DMS79 treated with DMSO at 0.1 percent for 48 hours (cell line): ENCODE measurements at regions not wholly inside any gene's neighbourhood (a gene's known extent, or its start where the extent isn't known, plus 50 kb on each side); places are given as distances from the start of the nearest gene placed in this dataset.

Source experiments
- DNase-seq: peaks from one replicate; lab custom pipeline; 2025; lab: John Stamatoyannopoulos, UW

DNA sequence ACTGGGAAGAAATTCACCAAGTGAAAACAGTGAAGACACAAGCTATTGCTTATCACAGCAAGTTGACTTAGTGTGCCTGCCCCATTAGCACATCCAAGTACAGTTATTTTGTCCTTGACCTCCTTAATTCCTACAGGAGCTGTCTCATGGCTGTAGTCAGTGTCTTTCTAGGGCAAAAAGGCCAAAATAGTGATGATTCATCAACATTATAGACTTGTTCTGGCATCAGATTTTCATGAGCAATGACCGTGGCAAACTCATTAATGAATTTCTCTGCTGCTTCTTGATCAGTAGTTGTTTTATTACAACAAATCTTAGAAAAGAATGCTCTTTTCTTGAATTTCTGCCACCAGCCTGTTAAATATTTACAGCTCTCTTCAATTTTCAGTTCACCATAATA lies 1169.3 kb upstream of the DDX18 start:
- no peak for DNase-seq

- no peak for DNase-seq
Measured at GRCh38 chr2:116668691-116669090, 1145.8 kb upstream of the DDX18 start.

DNA sequence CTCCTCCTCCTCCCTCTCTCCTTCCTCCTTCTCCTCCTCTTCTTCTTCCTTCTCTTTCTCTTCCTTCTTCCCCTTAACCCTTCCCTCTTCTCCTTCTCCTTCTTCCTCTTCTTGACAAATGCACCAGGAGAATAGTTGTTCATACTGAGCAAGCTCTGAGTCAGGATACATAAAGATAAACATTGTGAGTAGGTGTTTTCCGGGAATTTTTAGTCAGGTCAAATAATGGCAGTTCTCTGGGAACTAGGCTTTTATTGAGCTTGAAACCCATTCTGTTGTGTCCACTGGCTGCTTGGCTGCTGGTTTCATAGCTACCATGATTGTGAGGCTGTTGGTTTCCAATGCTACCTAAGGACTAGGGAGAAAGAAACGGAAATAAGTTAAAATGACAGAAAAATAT lies 1144.7 kb upstream of the DDX18 start:
- no peak for DNase-seq

GRCh38 chr2:116674188-116674587 lies 1140.3 kb upstream of the DDX18 start:
- DNase-seq: no peak

DNA sequence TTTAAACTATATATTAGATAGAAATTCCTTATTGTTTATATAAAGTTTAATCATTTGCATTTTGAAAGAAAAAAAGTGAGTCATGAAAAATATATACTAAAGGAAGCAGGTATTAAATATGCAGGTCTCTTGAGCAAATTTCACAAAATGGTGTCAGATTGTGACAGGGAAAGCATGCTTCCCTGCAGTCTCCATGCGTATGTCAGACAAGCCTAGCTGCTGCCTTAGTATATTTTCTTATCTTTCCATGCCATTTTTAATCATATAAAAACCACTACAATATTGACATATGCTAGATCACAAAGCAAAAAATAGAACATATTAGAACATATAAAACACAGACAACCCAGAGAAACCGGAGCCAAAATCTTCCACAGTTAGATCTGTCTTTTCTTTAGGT lies 1137.7 kb upstream of the DDX18 start:
- DNase-seq: no peak

GRCh38 chr2:116680256-116680936 lies 1134.1 kb upstream of the DDX18 start:
- no peak for DNase-seq

DNA sequence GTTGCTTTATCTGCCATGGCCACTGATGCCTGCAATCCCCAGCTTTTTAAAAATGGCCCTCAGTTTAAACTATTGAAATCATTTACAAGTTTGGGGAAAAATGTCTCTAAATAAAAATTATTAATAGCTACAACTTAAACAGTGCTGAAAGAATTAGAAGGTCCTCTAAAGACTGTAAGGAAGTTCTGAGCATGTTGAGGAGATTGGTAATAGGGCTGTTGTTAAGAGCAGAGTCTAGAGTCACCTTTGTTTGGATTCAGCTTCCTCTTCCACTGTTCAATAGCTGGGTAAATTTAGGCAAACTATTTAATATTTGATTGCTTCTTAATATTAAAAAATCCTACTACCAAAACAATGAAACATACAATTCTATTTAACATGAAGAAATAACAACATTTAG lies 1127.1 kb upstream of the DDX18 start:
- DNase-seq: no peak

DNA sequence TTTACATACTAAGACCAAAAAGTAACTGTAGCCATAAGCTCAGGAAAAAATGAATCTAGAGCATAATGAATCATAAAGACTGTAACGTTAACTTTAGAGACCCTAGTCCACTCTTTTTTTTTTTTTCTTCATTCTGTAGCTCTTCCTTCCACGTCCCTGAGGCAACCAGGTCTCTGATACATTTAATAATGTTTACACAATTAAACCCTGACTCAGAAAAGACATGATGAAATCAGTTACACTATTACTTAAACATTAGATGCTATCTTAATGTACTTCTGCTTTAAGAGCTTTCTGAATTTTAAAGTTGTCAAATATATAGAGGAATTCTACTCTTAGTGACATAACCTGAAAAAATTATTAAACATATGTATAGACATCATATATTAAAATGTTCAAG lies 1121.5 kb upstream of the DDX18 start:
- DNase-seq: no peak

DNA sequence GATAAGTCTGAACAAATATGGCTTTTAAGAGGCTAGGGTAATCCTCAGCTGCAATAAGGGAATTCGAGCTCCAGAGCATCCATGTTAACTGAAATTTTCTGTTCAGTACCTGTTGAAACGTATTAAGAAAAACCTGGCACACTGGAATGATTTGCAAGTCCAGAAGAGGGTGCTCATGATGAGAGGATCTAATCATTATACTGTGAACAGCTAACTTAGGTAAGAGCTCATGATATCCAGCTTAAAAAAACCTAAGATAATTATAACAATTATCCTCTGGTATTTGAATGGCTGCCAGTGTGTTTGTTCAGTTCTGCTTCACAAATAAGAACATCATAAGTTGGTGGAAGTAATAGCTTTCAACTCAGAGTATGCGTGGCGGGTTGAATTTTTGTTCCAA lies 1118.3 kb upstream of the DDX18 start:
- DNase-seq: no peak

GRCh38 chr2:116696903-116697302 lies 1117.6 kb upstream of the DDX18 start:
- DNase-seq: no peak

DNA sequence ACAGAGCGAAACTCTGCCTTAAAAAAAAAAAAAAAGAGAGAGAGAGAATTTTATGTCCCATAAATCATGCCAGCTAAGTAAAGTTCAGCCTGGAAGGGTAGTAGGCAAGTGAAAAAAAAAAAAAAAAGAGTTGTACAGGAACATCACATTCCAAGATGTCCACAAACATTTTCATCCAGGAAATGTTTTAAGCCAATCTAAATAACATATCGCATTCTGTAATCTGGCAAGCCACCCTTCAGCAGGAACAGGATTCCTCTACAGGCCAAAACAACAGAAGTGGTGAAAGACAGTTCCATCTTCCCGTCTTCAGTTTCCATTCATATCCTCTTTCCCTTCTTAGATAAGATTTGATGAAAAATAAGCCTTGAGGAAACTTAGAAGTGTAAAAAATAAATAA lies 1108.1 kb upstream of the DDX18 start:
- no peak for DNase-seq

DNA sequence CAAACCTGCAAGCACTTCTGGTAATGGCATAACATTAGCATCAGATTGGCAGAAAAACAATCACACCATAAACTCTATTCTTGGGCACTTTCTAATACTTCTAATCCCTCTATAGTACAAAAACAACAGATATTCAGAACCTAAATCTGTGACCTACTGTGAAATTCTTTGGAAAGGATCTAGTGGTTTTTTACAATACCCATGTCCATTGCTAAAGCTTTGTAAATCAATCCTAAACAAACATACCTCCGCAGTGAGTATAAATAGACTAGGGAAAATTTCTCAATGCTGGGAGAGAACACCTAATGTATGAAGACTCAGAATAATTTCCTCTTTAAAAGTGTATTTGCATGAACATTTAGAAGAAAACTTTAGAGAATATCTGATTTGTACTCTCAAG lies 1098.5 kb upstream of the DDX18 start:
- DNase-seq: no peak

- no peak for DNase-seq
Measured at GRCh38 chr2:116716444-116716843, 1098.0 kb upstream of the DDX18 start.

DNA sequence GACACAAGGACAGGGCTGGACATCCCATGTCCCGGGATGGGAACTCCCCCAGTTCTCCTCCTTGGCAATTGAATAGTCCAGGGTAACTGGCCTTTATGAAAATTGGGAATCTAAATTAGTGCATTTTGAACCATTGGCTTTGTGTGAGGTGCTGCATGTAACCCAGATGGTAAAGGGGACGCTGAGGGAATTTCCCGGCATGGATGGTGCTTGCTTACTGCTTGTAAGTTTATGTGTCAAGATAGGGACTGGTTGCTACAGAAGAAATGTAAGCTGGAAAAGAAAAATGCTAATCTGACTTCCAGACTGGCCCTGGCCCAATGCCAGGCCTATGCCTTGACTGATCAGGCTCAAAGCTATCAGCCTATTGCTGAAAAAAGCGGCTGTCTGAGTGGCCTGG lies 1096.7 kb upstream of the DDX18 start:
- DNase-seq: no peak

DNA sequence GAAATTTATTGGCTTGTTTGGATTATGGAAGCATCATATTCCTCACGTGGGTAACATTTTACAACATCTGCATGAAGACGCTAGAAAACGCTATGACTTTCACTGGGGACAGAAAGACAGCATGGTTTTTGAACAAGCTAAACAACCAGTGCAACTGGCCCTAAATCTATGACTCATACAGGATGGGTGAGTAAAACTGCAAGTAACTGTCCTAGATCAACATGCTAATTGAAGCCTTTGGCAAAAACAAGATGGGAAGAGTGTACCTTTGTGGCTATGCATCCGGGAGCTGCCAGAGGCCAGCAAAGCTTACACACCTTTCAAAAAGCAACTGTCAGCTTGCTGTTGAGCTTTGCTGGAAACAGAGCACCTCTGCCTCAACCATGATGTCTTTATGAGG lies 1096.0 kb upstream of the DDX18 start:
- no peak for DNase-seq

- no peak for DNase-seq
Measured at GRCh38 chr2:116719836-116720235, 1094.7 kb upstream of the DDX18 start.

GRCh38 chr2:116724550-116724949 lies 1089.9 kb upstream of the DDX18 start:
- DNase-seq: no peak

GRCh38 chr2:116732322-116732721 lies 1082.2 kb upstream of the DDX18 start:
- DNase-seq: no peak

DNA sequence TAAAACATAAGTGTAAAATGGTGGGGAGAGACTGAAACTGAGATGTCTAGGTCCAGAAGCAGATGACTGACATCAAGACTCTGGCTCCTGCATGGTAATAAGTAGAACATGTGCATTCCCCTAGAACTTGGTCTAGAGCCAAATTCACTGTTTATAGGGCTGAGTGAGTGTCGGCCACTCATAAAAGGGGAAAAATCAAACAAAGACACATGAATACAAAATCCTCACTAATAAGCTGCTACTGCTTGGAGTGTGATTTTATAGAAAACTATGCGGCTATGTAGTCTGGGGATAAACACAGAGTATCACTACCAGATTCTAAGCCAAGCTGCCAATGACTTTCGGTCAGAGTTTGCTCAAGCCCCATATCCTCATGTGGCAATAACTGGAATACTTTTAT lies 1080.8 kb upstream of the DDX18 start:
- DNase-seq: no peak

- DNase-seq: no peak
Measured at GRCh38 chr2:116737951-116738350, 1076.5 kb upstream of the DDX18 start.

GRCh38 chr2:116747103-116747502 lies 1067.4 kb upstream of the DDX18 start:
- no peak for DNase-seq

GRCh38 chr2:116749994-116750393 lies 1064.5 kb upstream of the DDX18 start:
- no peak for DNase-seq

DNA sequence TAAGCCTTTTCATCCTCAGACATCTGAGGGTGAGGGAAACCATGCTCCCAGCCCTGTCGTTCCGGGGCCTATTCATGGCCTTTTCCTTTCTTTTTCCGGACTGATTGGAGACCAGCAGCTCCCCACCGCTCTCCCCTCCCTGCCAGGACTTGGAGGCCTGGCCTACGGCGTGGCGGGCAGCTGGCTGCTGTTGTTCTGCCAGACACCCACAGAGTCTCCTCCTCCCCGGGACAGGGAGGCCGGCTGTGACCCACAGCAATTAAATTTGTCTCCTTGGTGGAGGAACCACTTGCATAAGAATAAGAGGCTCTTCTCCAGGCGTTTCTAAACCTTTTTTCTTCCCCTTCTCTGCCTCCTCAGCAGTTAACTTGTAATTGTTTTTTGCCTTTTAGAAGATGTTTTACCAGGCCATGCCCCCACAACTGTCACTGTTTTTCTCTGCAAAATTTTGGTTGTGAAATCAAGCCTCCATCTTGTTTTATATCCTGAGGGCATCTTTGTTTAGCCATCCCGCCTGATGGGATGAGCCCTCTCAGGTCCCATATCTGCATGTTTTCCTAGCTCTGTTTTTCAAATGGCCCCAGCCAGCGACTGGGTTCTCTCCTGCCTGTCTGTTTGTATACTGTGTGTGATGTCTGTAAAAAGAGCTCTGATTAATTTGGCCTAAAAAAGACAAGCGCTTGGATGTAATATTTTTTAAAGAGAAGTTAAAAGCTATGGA lies 1060.0 kb upstream of the DDX18 start:
- DNase-seq: no peak

DNA sequence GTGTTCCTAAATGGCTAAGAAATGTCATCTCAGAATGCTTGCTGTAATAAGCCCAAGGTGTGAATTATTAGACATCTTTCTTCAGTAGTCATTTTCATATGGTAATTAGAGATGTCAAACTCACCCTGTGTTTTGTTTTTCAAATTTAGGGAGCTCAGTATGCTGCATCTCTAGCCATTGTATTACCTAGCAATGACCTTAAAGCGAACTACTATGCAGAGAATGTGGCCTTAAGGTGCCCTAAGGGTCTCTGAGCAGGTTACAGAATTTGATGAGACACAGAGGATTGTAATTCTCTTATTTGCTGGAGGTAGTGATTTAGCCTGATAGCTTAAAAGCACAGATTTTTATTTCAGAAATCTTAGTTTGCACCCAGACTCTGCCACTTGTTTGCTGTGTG lies 1052.6 kb upstream of the DDX18 start:
- no peak for DNase-seq
